Brain microvascular endothelial cell (primary cell): ENCODE measurements at regions not wholly inside any gene's neighbourhood (a gene's known extent, or its start where the extent isn't known, plus 50 kb on each side); places are given as distances from the start of the nearest gene placed in this dataset.
"Not testable (repeated sequence)": the region's sequence is repeated elsewhere in the genome, so short reads cannot be mapped to it uniquely, and the experiment has no call there.

ENCODE experiments used
- DNase-seq: peaks from one replicate; pipeline ENCODE4 v3.0.0-alpha.2; 2020
- H3K27ac ChIP-seq: fragments of 250-450 bp; sonication (Bioruptor Pico); 2 replicates; pipeline ENCODE4 v1.5.1; 2020; ENCODE audit warnings: mild to moderate bottlenecking, moderate library complexity
- H3K27me3 ChIP-seq: fragments of 250-450 bp; sonication (Bioruptor Pico); replicated peaks from 2 replicates; pipeline ENCODE4 v1.5.1; 2020; ENCODE audit warnings: mild to moderate bottlenecking
- H3K36me3 ChIP-seq: fragments of 250-450 bp; sonication (Bioruptor Pico); replicated peaks from 2 replicates; pipeline ENCODE4 v1.5.1; 2020; ENCODE audit warnings: mild to moderate bottlenecking
- H3K4me3 ChIP-seq: 2 replicates; pipeline ENCODE4 v1.5.1; 2011; ENCODE audit warnings: low read depth, mild to moderate bottlenecking, control low read depth, low read length, moderate library complexity
- CTCF ChIP-seq: IDR thresholded peaks from 2 replicates; pipeline ENCODE4 v1.5.1; 2011; ENCODE audit warnings: low read depth, mild to moderate bottlenecking, moderate library complexity, low read length, control low read depth, inconsistent platforms; ENCODE audit errors: missing control alignments
- in situ Hi-C: cut with HindIII; loops from 2 replicates; pipeline ENCODE4 v1.10.0; 2017; ENCODE audit warnings: low sequenced_read_pairs, low pct_ligation_motif_present

- no peak for TF ChIP-seq CTCF
- no peak for DNase-seq
- no peak overlapping the region for H3K27ac ChIP-seq
- no peaks in the 10 kb centered on the region for H3K27me3 ChIP-seq
- no peaks in the 10 kb centered on the region for H3K36me3 ChIP-seq
- no peak overlapping the region for H3K4me3 ChIP-seq
- in situ Hi-C loops: no loop called here
Measured at GRCh38 chr1:215287362-215287761, 204.8 kb downstream of the KCNK2 start.

GRCh38 chr1:215290018-215290417 is 207.5 kb downstream of the KCNK2 start:
- Histone ChIP-seq H3K27me3 (no peaks in the 10 kb centered on the region), H3K4me3 (no peak overlapping the region), H3K27ac (no peak overlapping the region), H3K36me3 (no peaks in the 10 kb centered on the region)
- TF ChIP-seq CTCF: no peak
- no peak for DNase-seq
- in situ Hi-C loops: no loop called here

GRCh38 chr1:215292932-215293331 is 210.4 kb downstream of the KCNK2 start:
- H3K27me3 ChIP-seq: no peaks in the 10 kb centered on the region
- H3K36me3 ChIP-seq: no peaks in the 10 kb centered on the region
- no peak overlapping the region for H3K27ac ChIP-seq
- no peak for DNase-seq
- in situ Hi-C loops: no loop called here
- H3K4me3 ChIP-seq: no peak overlapping the region
- TF ChIP-seq CTCF: no peak

GRCh38 chr1:215306426-215306825 is 223.9 kb downstream of the KCNK2 start:
- DNase-seq: no peak
- H3K27me3 ChIP-seq: no peaks in the 10 kb centered on the region
- H3K27ac ChIP-seq: no peak overlapping the region
- in situ Hi-C loops: no loop called here
- H3K36me3 ChIP-seq: no peaks in the 10 kb centered on the region
- no peak for TF ChIP-seq CTCF
- no peak overlapping the region for H3K4me3 ChIP-seq

DNA sequence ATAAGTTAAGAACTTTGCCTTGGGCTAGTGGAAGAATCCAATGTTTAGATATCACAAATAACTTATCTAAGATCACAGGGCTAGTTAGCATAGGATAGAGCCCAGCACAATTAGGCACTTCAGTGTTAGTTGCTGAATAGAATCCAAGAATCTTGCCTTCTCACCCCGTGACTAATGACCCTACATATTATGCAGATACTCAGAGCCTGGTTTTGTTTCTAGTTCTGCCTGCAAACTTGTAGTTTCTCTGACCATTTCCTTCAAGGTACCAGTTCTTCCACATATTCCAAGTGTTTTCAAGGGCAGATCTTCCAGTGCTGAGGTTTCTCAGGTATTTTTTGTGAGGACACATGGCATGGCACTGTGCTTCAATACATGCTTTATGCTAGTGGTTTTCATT is 239.3 kb downstream of the KCNK2 start:
- Histone ChIP-seq H3K4me3 (no peak overlapping the region), H3K36me3 (no peaks in the 10 kb centered on the region), H3K27me3 (no peaks in the 10 kb centered on the region), H3K27ac (no peak overlapping the region)
- DNase-seq: no peak
- in situ Hi-C loops: no loop called here
- no peak for TF ChIP-seq CTCF

GRCh38 chr1:215323992-215324391 is 241.5 kb downstream of the KCNK2 start:
- H3K4me3 ChIP-seq, H3K27me3 ChIP-seq, H3K27ac ChIP-seq, H3K36me3 ChIP-seq, in situ Hi-C loops, DNase-seq: not testable (repeated sequence)

GRCh38 chr1:215330426-215330825 is 236.7 kb upstream of the KCTD3 start:
- no peak overlapping the region for H3K4me3 ChIP-seq
- no peaks in the 10 kb centered on the region for H3K36me3 ChIP-seq
- in situ Hi-C loops: no loop called here
- TF ChIP-seq CTCF: no peak
- H3K27me3 ChIP-seq: no peaks in the 10 kb centered on the region
- H3K27ac ChIP-seq: no peak overlapping the region
- DNase-seq: no peak
